T-cell (primary cell): ENCODE measurements at regions not wholly inside any gene's neighbourhood (a gene's known extent, or its start where the extent isn't known, plus 50 kb on each side); places are given as distances from the start of the nearest gene placed in this dataset.

Experiments
- ATAC-seq, 4 experiments: fragments of 200-7000 bp in 3 of 4; fragments of 150-1000 bp in 1 of 4; cut with Tn5 transposase; replicated peaks in 1 of 4; 1 replicate in 3 of 4; 2 replicates in 1 of 4; pipeline ENCODE4 v1.10.0; 2021; ENCODE audit warnings: moderate library complexity in 3 of 4, mild to moderate bottlenecking in 2 of 4, moderate number of reproducible peaks in 1 of 4
- CTCF ChIA-PET, 2 donors: fragments of 300-600 bp; sonication (Branson Sonifier 250); formaldehyde crosslinking; loops; one replicate each; lab custom pipeline; 2022; ENCODE audit warnings: antibody characterized with exemption in 2 of 2; lab: Charles Lee
- POLR2A ChIA-PET, 2 donors: fragments of 300-600 bp; sonication (Branson Sonifier 250); formaldehyde crosslinking; loops; one replicate each; lab custom pipeline; 2022; ENCODE audit warnings: antibody characterized with exemption in 2 of 2; lab: Charles Lee
- DNase-seq, 35 experiments: peaks; one replicate each; pipeline versions ENCODE4 v3.0.0 to v3.0.0-alpha.2; 2013 to 2023
- H3K27ac ChIP-seq: one replicate; pipeline ENCODE4 v1.5.1; 2013; ENCODE audit warnings: low read length
- H3K27me3 ChIP-seq, 2 experiments: replicated peaks in 1 of 2; 1 replicate in 1 of 2; 2 replicates in 1 of 2; pipeline versions ENCODE4 v1.6.1 to v1.7.0; 2013; ENCODE audit warnings: low read length in 1 of 2, mixed read lengths in 1 of 2; ENCODE audit not compliant: control insufficient read depth in 2 of 2, insufficient read depth in 2 of 2; ENCODE audit errors: extremely low read depth in 1 of 2
- H3K36me3 ChIP-seq, 2 donors: 1 replicate in 1 of 2; 2 replicates in 1 of 2; pipeline versions ENCODE4 v1.6.1 to v1.7.0; 2013; ENCODE audit warnings: low read length in 1 of 2; ENCODE audit not compliant: control insufficient read depth in 2 of 2, insufficient read depth in 1 of 2; ENCODE audit errors: extremely low read depth in 1 of 2
- H3K4me1 ChIP-seq, 2 experiments: 1 replicate in 1 of 2; 2 replicates in 1 of 2; pipeline versions ENCODE4 v1.6.1 to v1.7.0; 2013; ENCODE audit warnings: low read length in 2 of 2, mixed read lengths in 1 of 2; ENCODE audit not compliant: insufficient read depth in 2 of 2, control insufficient read depth in 1 of 2; ENCODE audit errors: extremely low read depth in 1 of 2
- H3K4me3 ChIP-seq, 2 donors: 1 replicate in 1 of 2; 2 replicates in 1 of 2; pipeline versions ENCODE4 v1.5.1 to v1.7.0; 2013; ENCODE audit warnings: mild to moderate bottlenecking in 2 of 2, low read length in 1 of 2, moderate library complexity in 1 of 2; ENCODE audit not compliant: control insufficient read depth in 1 of 2; ENCODE audit errors: extremely low read depth in 1 of 2
- H3K9me3 ChIP-seq: 2 replicates; pipeline ENCODE4 v1.7.0; 2013
- H3K27ac Mint-ChIP-seq, 2 donors: one replicate each; pipeline ENCODE4 v1.8.0; 2020 to 2021; ENCODE audit warnings: mild to moderate bottlenecking in 2 of 2, mixed read lengths in 2 of 2
- H3K27me3 Mint-ChIP-seq, 2 donors: one replicate each; pipeline ENCODE4 v1.8.0; 2021 to 2022; ENCODE audit warnings: mixed read lengths in 2 of 2
- H3K36me3 Mint-ChIP-seq: one replicate; pipeline ENCODE4 v1.8.0; 2021; ENCODE audit warnings: mixed read lengths
- H3K4me1 Mint-ChIP-seq, 3 donors: one replicate each; pipeline ENCODE4 v1.8.0; 2020 to 2022; ENCODE audit warnings: mixed read lengths in 3 of 3, mild to moderate bottlenecking in 1 of 3
- H3K4me3 Mint-ChIP-seq, 3 donors: one replicate each; pipeline ENCODE4 v1.8.0; 2020 to 2022; ENCODE audit warnings: mild to moderate bottlenecking in 3 of 3, mixed read lengths in 3 of 3, moderate library complexity in 3 of 3
- H3K9me3 Mint-ChIP-seq, 3 donors: one replicate each; pipeline ENCODE4 v1.8.0; 2020 to 2022; ENCODE audit warnings: mixed read lengths in 3 of 3
- WGBS: methylation state at CpG from one replicate; pipeline ENCODE4 v1.1.5; 2013; ENCODE audit warnings: missing lambda C conversion rate; ENCODE audit not compliant: insufficient coverage; 5-methylcytosine and 5-hydroxymethylcytosine counted together

DNA sequence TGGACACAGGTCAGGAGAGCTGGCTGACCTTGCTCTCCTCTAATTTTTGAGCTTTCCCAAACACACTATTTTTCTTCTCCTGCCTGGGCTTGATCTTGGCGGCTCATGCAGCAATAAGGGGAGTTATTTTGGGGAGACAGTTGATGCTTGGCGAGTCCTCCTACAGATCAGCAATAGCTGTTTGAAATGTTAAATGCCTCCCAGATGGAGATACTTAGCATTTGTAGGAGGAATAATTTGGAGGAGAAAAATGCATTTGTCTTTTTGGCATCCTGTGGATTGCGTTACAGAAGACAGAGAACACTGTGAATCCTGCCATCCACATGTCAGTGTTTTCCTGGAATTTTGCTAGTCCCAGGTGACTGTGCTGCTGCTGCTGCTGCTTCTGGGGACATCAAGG, 328.0 kb upstream of the XYLT1 start:
- H3K4me3 ChIP-seq: no peak overlapping the region
- no peak overlapping the region for H3K4me3 Mint-ChIP-seq
- ATAC-seq: no peak
- no peaks in the 10 kb centered on the region for H3K36me3 Mint-ChIP-seq
- no peaks in the 10 kb centered on the region for H3K4me1 Mint-ChIP-seq
- DNase-seq: no peak
- H3K36me3 ChIP-seq: no peaks in the 10 kb centered on the region
- H3K27me3 ChIP-seq: peaks cover 0 to 2% of the 10 kb centered on the region in 2 experiments
- ChIA-PET POLR2A (no interaction called here), CTCF (interaction anchor here in 1 of 2 donors (0.6 kb wide), 1 partner anchor 993 kb away, joined by 10 read pairs; no protein-coding TSS in a partner anchor)
- H3K4me1 ChIP-seq: no peaks in the 10 kb centered on the region
- H3K27ac Mint-ChIP-seq: no peak overlapping the region
- 72% methylated on average over 3 of the region's 3 CpGs for whole genome bisulfite sequencing
- peaks cover 1 to 11% of the 10 kb centered on the region in 2 donors for H3K27me3 Mint-ChIP-seq
- H3K27ac ChIP-seq: no peak overlapping the region
- H3K9me3 ChIP-seq: no peaks in the 10 kb centered on the region
- no peaks in the 10 kb centered on the region for H3K9me3 Mint-ChIP-seq

DNA sequence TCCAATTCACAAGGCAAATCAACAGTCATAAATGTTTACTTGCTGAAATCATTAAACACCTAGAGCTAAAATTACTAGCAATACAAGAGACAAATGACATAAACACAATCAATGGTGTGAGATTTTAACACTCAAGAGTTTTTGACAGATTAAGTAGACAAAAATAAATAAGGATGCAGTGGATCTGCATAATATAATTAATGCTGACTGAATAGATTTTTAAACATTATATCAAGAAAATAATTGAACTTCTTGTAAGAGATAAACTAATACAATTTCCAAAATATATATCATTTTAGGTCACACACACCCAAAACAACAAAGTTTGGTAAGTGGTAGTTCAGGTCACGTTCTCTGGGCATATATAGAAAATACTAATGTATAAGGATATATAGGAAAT, 322.6 kb upstream of the XYLT1 start:
- no CpG with 5 or more reads among the region's 1 CpG for WGBS
- Mint-ChIP-seq H3K36me3 (no peaks in the 10 kb centered on the region), H3K9me3 (peaks cover 3 to 4% (median 3%) of the 10 kb centered on the region in 3 donors), H3K27ac (no peak overlapping the region), H3K4me3 (no peak overlapping the region), H3K4me1 (no peaks in the 10 kb centered on the region), H3K27me3 (peaks cover 10 to 15% of the 10 kb centered on the region in 2 donors)
- Histone ChIP-seq H3K27me3 (peaks cover 0 to 3% of the 10 kb centered on the region in 2 experiments), H3K27ac (no peak overlapping the region), H3K4me3 (no peak overlapping the region), H3K4me1 (no peaks in the 10 kb centered on the region), H3K9me3 (no peaks in the 10 kb centered on the region), H3K36me3 (no peaks in the 10 kb centered on the region)
- ATAC-seq (no peak), DNase-seq (no peak)
- ChIA-PET POLR2A (interaction anchor here in 1 of 2 donors (0.7 kb wide), 1 partner anchor 147 kb away, joined by 6 read pairs; no protein-coding TSS in a partner anchor), CTCF (no interaction called here)

DNA sequence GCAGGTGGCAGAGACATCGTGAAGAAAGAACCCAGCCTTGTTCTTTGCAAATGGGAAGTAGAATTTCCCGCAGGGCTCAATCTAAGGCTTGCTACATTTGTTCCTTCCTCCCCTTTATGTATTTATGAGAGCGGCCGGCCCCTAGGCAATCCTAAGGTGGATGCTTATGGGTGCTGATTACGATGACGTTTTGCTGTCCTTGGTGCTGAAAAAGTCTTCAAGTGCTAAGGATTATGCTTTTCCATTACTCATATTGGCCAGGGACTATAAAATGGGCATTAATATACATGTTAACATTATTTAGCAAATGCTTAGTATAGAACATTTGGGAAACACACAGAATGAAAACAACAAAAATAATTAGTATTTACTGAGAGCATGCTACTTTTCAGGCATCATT, 313.3 kb upstream of the XYLT1 start:
- no peaks in the 10 kb centered on the region for H3K36me3 Mint-ChIP-seq
- H3K9me3 Mint-ChIP-seq: no peaks in the 10 kb centered on the region
- no peak for DNase-seq
- no peak overlapping the region for H3K4me3 Mint-ChIP-seq
- no peaks in the 10 kb centered on the region for H3K4me1 ChIP-seq
- H3K4me1 Mint-ChIP-seq: no peaks in the 10 kb centered on the region
- peaks cover 0 to 2% of the 10 kb centered on the region in 2 experiments for H3K27me3 ChIP-seq
- H3K27ac ChIP-seq: no peak overlapping the region
- H3K9me3 ChIP-seq: no peaks in the 10 kb centered on the region
- H3K36me3 ChIP-seq: no peaks in the 10 kb centered on the region
- ATAC-seq: no peak
- ChIA-PET CTCF (no interaction called here), POLR2A (no interaction called here)
- H3K27ac Mint-ChIP-seq: no peak overlapping the region
- no peak overlapping the region for H3K4me3 ChIP-seq
- H3K27me3 Mint-ChIP-seq: peaks cover 6 to 12% of the 10 kb centered on the region in 2 donors
- WGBS: no CpG with 5 or more reads among the region's 6 CpGs

DNA sequence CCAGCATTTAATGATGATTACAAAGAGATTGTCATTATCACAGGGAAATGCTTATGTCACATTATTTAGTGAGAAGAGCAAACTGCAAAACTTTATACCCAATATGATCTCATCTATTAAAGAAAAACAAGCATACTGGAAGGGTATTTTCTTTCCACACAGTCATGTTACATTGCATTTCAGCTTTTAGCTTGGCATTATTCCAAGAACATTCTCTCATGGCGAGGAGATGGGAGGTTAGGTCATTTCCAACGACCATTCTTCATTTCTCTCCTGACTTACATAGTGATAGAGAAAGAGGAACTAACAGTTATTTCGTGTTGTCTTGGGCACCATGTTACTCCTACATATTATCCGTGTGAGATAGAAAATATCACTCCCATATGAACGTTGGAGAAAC, 309.4 kb upstream of the XYLT1 start:
- Histone ChIP-seq H3K9me3 (no peaks in the 10 kb centered on the region), H3K4me3 (no peak overlapping the region), H3K36me3 (no peaks in the 10 kb centered on the region), H3K27ac (no peak overlapping the region), H3K4me1 (no peaks in the 10 kb centered on the region), H3K27me3 (peaks cover 2 to 4% of the 10 kb centered on the region in 2 experiments)
- peaks cover 14 to 17% of the 10 kb centered on the region in 2 donors for H3K27me3 Mint-ChIP-seq
- no peak overlapping the region for H3K4me3 Mint-ChIP-seq
- ChIA-PET POLR2A (no interaction called here), CTCF (no interaction called here)
- H3K9me3 Mint-ChIP-seq: peaks cover 3 to 5% (median 4%) of the 10 kb centered on the region in 3 donors
- ATAC-seq (no peak), DNase-seq (no peak)
- H3K27ac Mint-ChIP-seq: no peak overlapping the region
- no peaks in the 10 kb centered on the region for H3K36me3 Mint-ChIP-seq
- no peaks in the 10 kb centered on the region for H3K4me1 Mint-ChIP-seq
- no CpG with 5 or more reads among the region's 5 CpGs for WGBS

DNA sequence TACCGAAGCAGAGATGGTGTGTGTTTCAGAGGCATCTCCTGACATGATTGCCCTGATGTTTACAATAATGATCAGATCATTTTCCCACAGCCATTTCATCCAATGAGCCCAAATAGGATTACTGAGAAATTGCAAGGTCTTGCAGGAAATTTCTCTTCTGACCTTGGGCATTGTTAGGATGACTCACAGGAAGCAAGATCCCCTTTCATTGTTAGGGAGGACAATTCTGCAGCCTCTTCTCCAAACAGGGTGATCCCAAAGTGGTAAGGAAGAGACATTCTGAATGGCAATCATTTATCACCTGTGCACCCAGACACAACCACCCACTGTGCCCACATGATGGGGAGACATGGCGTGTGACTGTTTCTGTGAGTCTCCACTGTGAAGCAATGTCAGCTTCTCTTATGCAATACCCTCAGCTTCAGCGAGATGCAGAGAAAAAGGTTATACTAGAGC, 306.7 kb upstream of the XYLT1 start:
- CTCF ChIA-PET: no interaction called here
- H3K27me3 ChIP-seq: peaks cover 0 to 8% of the 10 kb centered on the region in 2 experiments
- POLR2A ChIA-PET: no interaction called here

DNA sequence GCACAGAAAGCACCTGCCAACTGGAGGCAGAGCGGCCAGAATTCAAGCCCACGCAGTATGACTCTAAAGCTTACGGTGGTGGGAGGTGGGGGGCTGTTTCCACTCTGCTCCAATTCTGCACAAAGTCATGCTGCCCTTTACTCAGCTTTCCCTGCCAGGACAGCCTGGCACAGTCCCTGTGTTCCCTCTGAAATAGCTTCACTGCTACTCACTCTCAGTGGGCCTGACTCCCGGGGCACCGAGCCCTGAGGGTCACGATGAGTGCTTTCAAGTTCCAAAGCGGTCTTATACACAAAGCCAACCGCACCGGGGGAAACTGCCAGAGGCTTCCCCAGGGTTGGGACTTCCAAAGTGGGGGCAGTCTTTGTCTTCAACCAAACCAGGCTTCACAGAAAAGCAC, 306.1 kb upstream of the XYLT1 start:
- Histone ChIP-seq H3K9me3 (no peaks in the 10 kb centered on the region), H3K4me3 (no peak overlapping the region), H3K4me1 (no peaks in the 10 kb centered on the region), H3K27ac (no peak overlapping the region), H3K27me3 (peaks cover 0 to 8% of the 10 kb centered on the region in 2 experiments), H3K36me3 (no peaks in the 10 kb centered on the region)
- H3K27me3 Mint-ChIP-seq: peaks cover 16 to 25% of the 10 kb centered on the region in 2 donors
- H3K4me3 Mint-ChIP-seq: no peak overlapping the region
- H3K27ac Mint-ChIP-seq: no peak overlapping the region
- no peak for ATAC-seq
- no peak for DNase-seq
- ChIA-PET CTCF (no interaction called here), POLR2A (no interaction called here)
- no CpG with 5 or more reads among the region's 9 CpGs for WGBS
- H3K36me3 Mint-ChIP-seq: no peaks in the 10 kb centered on the region
- H3K9me3 Mint-ChIP-seq: peaks cover 3 to 5% (median 4%) of the 10 kb centered on the region in 3 donors
- no peaks in the 10 kb centered on the region for H3K4me1 Mint-ChIP-seq

More for the DNA sequence above, 306.7 kb upstream of the XYLT1 start:
- Mint-ChIP-seq H3K9me3 (peaks cover 3 to 5% (median 4%) of the 10 kb centered on the region in 3 donors), H3K27me3 (peaks cover 13 to 25% of the 10 kb centered on the region in 2 donors), H3K36me3 (no peaks in the 10 kb centered on the region), H3K4me3 (no peak overlapping the region), H3K27ac (no peak overlapping the region), H3K4me1 (no peaks in the 10 kb centered on the region)
- WGBS: 52% methylated on average over 2 of the region's 3 CpGs
- H3K27ac ChIP-seq: no peak overlapping the region
- H3K9me3 ChIP-seq: no peaks in the 10 kb centered on the region
- no peak overlapping the region for H3K4me3 ChIP-seq
- H3K36me3 ChIP-seq: no peaks in the 10 kb centered on the region
- H3K4me1 ChIP-seq: no peaks in the 10 kb centered on the region
- ATAC-seq: no peak
- no peak for DNase-seq

DNA sequence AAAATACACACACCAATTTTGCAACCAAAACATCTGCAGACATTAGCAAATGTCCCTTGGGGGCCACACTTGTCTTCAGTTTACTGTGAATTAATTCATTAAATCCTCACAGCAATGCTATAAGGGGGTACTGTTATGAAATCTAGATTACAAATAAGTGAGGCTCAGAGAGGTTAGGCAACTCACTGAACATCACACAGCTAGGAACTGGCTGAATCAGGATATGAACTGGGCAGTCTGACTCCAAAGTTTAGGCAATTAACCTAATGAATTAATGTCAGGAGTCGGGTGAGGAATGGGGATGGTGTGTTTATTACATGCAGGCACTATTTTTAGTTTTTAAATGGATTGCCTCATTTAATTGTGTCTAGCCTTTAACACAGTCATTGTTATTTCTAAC, 305.7 kb upstream of the XYLT1 start:
- POLR2A ChIA-PET: no interaction called here
- Mint-ChIP-seq H3K4me1 (no peaks in the 10 kb centered on the region), H3K27me3 (peaks cover 16 to 25% of the 10 kb centered on the region in 2 donors), H3K36me3 (no peaks in the 10 kb centered on the region), H3K4me3 (no peak overlapping the region), H3K27ac (no peak overlapping the region), H3K9me3 (peaks cover 3 to 5% (median 4%) of the 10 kb centered on the region in 3 donors)
- Histone ChIP-seq H3K9me3 (no peaks in the 10 kb centered on the region), H3K36me3 (no peaks in the 10 kb centered on the region), H3K4me1 (no peaks in the 10 kb centered on the region), H3K27me3 (peaks cover 0 to 8% of the 10 kb centered on the region in 2 experiments), H3K27ac (no peak overlapping the region), H3K4me3 (no peak overlapping the region)
- DNase-seq: no peak
- CTCF ChIA-PET: no interaction called here
- ATAC-seq: no peak
- no CpG with 5 or more reads among the region's 1 CpG for WGBS
